GM18867 (cell line): ENCODE measurements at regions not wholly inside any gene's neighbourhood (a gene's known extent, or its start where the extent isn't known, plus 50 kb on each side); places are given as distances from the start of the nearest gene placed in this dataset.

Source experiments
- ATAC-seq: cut with Tn5 transposase; IDR thresholded peaks from one replicate; pipeline ENCODE4 v1.9.1; 2021; ENCODE audit warnings: mild to moderate bottlenecking, moderate library complexity; ENCODE audit not compliant: unreplicated experiment

GRCh38 chr3:180282386-180282785 is 245.6 kb upstream of the PEX5L start:
- no peak for ATAC-seq

GRCh38 chr3:180283251-180283650 is 246.5 kb upstream of the PEX5L start:
- ATAC-seq: no peak

- no peak for ATAC-seq
Observed at GRCh38 chr3:180284331-180285110, 247.8 kb upstream of the PEX5L start.

- ATAC-seq: no peak
Observed at GRCh38 chr3:180287703-180288102, 251.0 kb upstream of the PEX5L start.

GRCh38 chr3:180288816-180289215 is 252.1 kb upstream of the PEX5L start:
- no peak for ATAC-seq

GRCh38 chr3:180290300-180290699 is 253.6 kb upstream of the PEX5L start:
- no peak for ATAC-seq

- no peak for ATAC-seq
Observed at GRCh38 chr3:180294282-180295027, 257.7 kb upstream of the PEX5L start.

- ATAC-seq: no peak
Observed at GRCh38 chr3:180295811-180296210, 259.1 kb upstream of the PEX5L start.

GRCh38 chr3:180296971-180297370 is 260.2 kb upstream of the PEX5L start:
- no peak for ATAC-seq

- ATAC-seq: no peak
Observed at GRCh38 chr3:180306155-180306554, 269.4 kb upstream of the PEX5L start.

- ATAC-seq: no peak
Observed at GRCh38 chr3:180306691-180307090, 270.0 kb upstream of the PEX5L start.

GRCh38 chr3:180311242-180311641 is 274.5 kb upstream of the PEX5L start:
- ATAC-seq: no peak

GRCh38 chr3:180316321-180316720 is 279.6 kb upstream of the PEX5L start:
- no peak for ATAC-seq

- no peak for ATAC-seq
Observed at GRCh38 chr3:180319461-180319860, 282.5 kb upstream of the TTC14 start.

GRCh38 chr3:180320631-180321030 is 281.3 kb upstream of the TTC14 start:
- no peak for ATAC-seq

GRCh38 chr3:180321534-180321933 is 280.4 kb upstream of the TTC14 start:
- no peak for ATAC-seq

GRCh38 chr3:180322829-180323228 is 279.1 kb upstream of the TTC14 start:
- no peak for ATAC-seq

GRCh38 chr3:180324791-180325190 is 277.2 kb upstream of the TTC14 start:
- no peak for ATAC-seq

- ATAC-seq: no peak
Observed at GRCh38 chr3:180325533-180325932, 276.4 kb upstream of the TTC14 start.

GRCh38 chr3:180325958-180326357 is 276.0 kb upstream of the TTC14 start:
- ATAC-seq: no peak

- ATAC-seq: peak; percentile 63
Observed at GRCh38 chr3:180329187-180329586, 272.8 kb upstream of the TTC14 start.

GRCh38 chr3:180329847-180330246 is 272.1 kb upstream of the TTC14 start:
- ATAC-seq: no peak
